ENCODE measurements at regions not wholly inside any gene's neighbourhood (a gene's known extent, or its start where the extent isn't known, plus 50 kb on each side); places are given as distances from the start of the nearest gene placed in this dataset.
A peak's percentile ranks its signal among the peaks of the same experiment; 100 is the strongest.

DNA sequence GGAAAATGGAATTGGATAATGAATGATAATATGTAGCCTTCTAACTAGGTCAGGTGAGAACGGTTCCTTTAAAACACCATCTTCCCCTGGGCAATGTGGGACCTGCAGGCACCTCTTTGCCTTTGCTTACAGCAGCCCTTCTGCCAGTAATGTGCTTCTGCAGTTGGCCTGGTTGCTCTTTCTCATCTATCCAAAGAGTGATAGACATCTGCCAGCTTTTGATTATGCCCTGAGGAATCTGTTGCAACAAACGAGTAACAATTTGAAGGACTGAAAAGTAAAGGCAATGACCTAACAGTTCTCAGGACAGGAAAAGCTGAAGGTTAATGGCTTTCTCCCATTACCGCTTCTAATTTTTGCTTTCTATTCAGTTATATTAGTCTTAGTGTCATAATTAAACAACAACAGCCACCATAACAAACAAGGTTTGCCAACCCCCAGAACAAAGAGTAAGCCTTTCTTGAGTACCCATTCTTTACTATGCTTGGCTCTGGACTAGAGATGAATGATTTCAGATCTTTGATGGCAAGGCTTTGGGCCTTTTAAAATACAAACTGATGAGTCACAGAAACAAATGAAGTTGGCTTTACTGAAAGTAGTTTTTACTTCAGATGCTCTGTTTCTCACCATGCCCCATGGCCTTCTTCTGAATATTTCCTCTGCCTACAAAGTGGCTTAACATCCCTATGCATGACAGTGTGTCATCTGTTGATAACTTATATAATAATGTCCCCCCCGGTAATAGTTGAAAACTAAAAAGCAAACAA is 76.1 kb upstream of the KRR1 start:
- no peak for DNase-seq

DNA sequence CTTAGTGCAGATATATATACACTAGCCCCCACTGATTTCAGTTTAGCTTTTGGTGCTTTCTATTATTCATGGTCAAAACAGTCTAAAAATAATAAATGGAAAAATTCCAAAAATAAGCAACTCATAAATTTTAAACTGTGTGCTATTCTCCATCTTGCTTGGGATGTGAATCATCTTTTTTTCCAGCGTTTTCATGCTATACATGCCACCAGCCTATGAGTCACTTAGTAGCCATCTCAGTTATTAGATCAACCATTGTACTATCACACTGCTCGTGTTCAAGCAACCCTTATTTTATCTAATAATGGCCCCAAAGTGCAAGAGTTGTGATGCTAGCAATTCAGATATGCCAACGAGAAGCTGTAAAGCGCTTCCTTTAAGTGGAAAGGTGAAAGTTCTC is 73.9 kb upstream of the KRR1 start:
- no peak for DNase-seq

DNA sequence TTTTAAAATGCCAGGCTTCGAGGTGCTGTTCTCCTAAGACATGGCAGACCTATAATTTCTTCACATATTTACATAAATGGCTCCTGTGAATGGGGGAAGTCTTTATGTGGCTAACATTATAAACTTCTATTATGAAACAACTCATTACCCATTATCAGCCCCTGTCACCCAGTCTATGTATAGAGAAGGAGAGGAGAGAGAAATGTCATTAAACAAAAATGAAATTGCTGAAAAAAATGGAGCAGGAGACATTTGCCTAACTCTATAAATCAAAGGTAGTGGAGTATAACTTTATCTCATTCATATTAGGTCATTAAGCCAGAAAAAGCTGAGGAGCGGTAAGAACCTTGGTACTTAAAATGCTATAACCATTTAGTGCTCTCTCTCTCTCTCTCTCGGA is 71.9 kb upstream of the KRR1 start:
- no peak for DNase-seq

DNA sequence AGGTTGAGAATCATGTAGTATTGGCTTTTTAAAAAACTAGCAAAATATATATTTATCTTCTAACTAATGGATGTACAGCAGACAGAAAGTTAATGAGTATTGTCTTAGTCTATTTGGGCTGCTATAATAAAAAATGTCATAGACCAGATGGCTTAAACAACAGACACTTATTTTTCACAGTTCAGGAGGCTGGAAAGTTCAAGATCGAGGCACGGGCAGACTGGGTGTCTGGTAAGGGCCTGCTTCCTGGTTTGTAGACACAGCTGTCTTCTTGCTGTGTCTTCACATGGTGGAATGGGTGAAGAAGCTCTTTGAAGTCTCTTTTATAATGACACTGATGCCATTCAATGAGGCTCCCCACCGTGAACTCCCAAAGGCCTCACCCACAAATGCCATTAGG is 70.1 kb upstream of the KRR1 start:
- DNase-seq: no peak

DNA sequence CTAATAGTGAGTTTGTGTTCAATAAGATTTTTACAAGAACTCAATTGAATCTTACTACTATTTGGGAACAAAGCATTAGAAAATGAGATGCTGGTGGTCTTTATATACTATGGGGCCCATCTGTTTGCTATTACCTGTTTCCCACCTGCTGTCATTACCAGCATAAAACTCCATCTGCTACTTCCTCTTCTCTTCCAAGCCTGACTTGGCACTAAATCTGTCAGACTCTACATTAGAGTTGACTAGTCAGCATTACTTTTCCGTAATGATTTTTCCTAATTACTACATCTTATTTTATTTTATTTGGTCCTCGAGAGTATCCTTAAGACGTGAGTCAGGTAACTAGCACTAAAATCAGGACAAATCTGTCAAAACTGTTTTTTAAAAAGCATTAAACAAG is 68.1 kb upstream of the KRR1 start:
- DNase-seq: no peak

DNA sequence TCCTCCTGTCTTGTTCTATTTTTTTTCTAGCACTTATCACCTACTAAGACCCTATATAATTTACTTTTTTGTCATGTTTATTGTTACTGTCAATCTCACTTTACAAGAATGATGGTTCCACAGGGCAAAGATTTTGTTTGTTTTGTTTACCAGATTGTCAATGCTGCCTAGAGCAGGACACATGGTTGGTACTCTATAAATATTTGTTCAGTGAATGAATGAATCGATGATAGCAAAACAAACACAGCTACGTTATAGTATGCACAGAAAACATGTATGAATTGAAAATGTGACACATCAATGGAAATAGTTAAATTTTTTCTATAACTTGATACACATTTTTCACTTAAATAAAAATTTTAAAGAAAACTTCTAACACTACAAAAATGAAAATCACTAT is 67.1 kb upstream of the KRR1 start:
- peak; percentile 9 to 64 for DNase-seq

DNA sequence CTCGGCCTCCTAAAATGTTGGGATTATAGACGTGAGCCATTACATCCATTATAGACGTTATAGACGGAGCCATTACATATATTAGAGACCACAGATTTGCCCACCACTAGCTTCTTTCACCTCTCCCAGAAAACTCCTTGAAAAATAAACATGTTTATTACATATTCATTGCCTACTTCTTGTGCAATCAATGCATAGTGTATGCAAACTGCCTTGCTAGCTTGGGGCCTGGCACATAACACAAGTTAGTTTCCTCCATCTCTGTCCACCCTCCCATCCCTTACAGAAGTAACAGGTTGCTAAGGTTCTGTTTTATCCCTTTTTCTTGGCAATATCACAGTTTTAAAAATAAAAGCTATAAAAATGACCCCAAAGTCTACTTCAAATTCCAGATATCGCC is 66.4 kb upstream of the KRR1 start:
- no peak for DNase-seq

DNA sequence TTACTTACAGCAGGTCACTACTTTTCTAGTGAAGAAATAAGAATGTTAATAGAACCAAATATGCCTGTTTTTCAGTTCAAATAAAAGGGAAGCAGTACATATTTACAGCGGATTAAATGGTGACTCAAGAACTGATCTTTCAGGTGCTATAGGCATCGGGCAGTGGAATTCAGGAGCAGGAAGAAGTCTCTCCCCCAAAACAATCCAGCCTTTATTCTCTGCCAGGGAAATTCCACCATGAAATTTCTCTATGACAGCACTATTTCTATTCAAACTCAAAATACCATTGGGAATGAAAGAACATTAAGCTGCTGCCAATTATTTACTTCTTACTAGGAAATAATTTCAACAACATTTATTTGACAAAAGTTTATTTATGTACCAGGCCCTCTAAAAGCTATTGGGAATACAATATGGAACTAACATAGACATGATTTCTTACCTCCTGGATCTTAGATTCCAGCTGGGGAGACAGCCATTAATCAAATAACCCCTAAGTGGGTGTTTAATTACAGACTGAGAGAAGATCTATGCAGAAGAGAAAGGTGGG is 60.3 kb upstream of the KRR1 start:
- DNase-seq: no peak

DNA sequence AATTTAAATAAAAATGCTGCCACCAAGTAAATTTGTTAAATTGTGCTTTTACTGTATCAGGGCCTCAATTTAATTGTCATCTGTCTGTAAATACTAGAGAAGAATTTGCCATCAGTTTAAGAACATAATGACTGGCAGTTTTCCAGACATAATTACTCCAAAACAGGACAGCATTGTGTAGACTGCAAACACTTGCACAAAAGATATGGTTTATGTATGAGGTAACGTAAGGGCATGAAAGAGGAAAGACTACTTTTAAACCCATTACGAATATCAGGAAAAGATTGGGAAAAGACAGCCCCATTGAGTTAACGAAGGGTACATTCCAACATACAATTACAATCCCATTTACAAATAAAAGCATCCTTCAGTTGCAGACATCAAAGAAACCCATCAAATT is 59.8 kb upstream of the KRR1 start:
- peak; percentile 9 to 68 for DNase-seq

DNA sequence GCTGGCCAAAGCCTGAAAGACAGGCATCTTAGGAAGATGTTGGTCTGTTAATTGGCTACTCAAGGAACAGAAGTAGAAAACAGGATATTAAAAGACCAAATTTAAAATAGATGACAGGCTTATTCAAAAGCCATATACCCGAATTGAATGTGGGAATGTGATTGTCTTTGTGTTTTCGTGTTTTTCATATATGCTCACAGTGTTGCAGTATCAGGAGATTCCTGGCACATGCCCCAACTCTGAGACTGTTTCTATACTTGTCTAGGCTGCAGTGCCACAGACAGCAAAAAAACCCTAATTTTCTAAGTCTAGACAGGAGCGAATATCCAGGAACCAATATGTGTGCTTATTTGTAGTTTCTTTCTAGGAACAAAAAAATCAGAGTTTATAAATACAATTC is 57.4 kb upstream of the KRR1 start:
- DNase-seq: no peak

DNA sequence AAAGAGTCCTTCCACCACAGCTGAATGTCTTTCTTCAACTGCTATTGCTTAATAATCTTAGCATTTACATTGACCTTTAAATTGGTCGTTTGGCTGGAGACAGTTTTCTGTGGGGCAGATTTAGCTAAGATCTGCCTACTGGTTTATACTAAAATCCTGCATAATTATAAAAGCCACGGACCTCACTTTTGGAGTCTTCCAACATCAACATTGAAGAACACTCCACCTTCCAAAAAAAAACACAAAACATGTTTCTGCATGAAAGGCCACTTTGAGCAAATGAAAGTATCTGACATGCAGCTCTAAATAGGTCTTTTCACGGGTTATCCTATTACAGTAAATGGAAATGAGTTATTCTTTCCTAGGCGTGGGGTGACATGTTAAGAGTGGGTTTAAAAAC is 57.0 kb upstream of the KRR1 start:
- DNase-seq: no peak

DNA sequence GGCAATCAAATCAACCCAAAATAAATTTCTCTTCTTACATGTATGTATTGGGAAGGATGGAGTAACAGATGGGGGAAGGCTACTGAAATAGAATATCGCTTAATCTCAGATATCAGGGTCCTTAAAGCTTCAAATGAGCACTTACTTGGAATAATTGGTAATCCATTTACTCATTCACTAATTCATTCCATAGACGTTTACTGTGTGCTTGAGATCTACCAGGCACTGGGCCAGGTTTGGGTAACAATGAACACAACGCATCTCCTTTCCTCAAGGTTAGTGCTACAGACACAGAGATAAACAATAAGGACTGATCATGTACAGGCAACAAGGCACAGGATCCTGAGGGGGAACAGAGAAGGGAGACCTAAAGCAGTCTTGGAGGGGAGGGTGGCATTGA is 54.4 kb upstream of the KRR1 start:
- DNase-seq: no peak

DNA sequence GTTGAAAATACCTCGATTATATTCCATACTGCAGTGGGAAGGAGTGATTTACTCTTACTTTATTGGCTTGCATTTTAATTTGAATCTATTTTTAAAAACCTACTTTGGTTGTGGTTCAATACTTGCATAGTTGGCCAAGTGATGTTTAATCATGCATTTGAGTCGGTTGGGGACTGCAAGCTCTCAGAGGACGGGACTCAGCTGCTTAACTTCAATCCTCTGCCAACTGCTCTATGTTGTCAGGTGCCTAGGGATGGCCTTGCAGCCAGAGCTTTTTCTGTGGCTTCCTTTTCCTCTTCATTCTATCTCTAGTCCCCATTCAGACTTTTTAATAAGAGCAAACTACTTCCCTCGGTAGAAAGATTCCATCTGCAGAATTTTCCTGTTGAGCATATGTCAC is 53.4 kb upstream of the KRR1 start:
- no peak for DNase-seq

DNA sequence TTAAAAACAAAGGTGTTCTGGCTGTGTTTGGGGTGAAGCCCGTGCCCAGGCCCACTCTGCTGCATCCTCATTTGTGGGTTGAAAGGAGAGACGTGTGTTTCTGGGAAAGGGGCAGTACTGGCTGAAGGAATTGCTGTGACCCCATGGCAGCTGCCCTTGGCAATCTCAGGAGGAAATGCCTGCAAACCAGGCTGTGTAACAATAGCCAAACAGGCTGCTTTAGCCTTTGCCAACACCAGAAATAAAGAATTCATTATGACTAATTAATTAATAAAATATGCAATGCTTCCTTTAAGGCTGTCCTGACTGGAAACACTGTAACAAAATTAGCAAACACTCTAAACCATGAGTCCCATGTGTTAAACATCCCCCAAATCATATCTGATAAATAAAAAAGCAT is 53.0 kb upstream of the KRR1 start:
- no peak for DNase-seq

DNA sequence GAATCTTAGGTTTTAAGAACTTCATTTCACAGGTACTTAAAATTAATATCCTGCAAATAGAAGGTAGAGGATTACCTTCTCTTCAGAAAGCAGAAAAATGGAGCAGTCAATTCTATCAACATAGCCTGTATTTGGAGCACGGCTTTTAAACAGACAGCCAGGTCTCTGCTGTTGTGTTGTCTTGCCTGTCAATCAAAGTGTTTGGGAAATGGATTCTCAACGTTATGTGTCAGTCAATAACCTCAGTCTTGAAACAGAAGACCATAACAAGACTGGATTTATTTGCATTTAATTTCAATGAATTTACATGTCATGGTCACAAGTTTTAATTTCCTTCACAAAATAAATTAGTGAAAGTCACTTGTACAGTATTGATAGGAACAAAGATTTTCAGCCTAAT is 51.9 kb upstream of the KRR1 start:
- no peak for DNase-seq

DNA sequence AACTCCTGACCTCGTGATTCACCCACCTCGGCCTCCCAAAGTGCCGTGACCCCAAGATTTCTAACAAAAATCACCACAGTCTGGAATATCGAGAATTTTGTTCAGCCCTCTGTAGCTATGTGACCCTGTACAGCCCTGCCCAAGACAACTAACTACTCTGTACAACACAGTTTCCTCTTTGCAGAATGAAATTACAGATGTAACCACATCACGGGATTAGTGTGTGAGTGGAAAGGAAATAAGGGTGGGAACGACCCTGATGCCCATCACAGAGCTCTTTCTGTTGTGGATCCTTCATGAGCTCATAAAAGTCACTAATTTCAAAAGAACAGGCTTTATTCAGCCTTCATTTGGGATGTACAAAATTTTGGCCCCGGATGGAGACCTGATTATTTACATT is 50.5 kb upstream of the KRR1 start:
- DNase-seq: no peak
